Breast epithelium (tissue), 4 donors: ENCODE measurements at regions not wholly inside any gene's neighbourhood (a gene's known extent, or its start where the extent isn't known, plus 50 kb on each side); places are given as distances from the start of the nearest gene placed in this dataset.

Source experiments
- DNase-seq, 2 donors: peaks; one replicate each; pipeline ENCODE4 v3.0.0-alpha.2; 2019; ENCODE audit warnings: low spot score in 2 of 2
- H3K27ac ChIP-seq, 2 donors: fragments of 200-600 bp; sonication (generic) in 1 of 2; one replicate each; pipeline ENCODE4 v1.5.1; 2016 to 2019; ENCODE audit warnings: mild to moderate bottlenecking in 1 of 2
- H3K27me3 ChIP-seq, 2 donors: fragments of 200-600 bp; sonication (generic) in 1 of 2; one replicate each; pipeline versions ENCODE4 v1.5.1 to v1.6.0; 2017 to 2019; ENCODE audit warnings: control low read depth in 1 of 2, mild to moderate bottlenecking in 1 of 2
- H3K36me3 ChIP-seq: fragments of 200-600 bp; one replicate; pipeline ENCODE4 v1.5.1; 2019
- H3K4me1 ChIP-seq, 2 donors: fragments of 200-600 bp; sonication (generic); one replicate each; pipeline ENCODE4 v1.5.1; 2016 to 2019; ENCODE audit warnings: control low read depth in 1 of 2
- H3K4me3 ChIP-seq, 3 donors: fragments of 200-600 bp; sonication (generic); 1 replicate in 2 of 3; 2 replicates in 1 of 3; pipeline ENCODE4 v1.5.1; 2016 to 2019; ENCODE audit warnings: mild to moderate bottlenecking in 3 of 3, moderate library complexity in 2 of 3
- H3K9me3 ChIP-seq, 2 donors: fragments of 200-600 bp; sonication (generic) in 1 of 2; one replicate each; pipeline ENCODE4 v1.5.1; 2016 to 2019; ENCODE audit warnings: control low read depth in 1 of 2
- POLR2A ChIP-seq: fragments of 450-650 bp; IDR thresholded peaks from one replicate; pipeline ENCODE4 v1.6.1; 2016; ENCODE audit warnings: antibody characterized with exemption, mild to moderate bottlenecking, moderate library complexity
- POLR2AphosphoS5 ChIP-seq, 3 donors: sonication (generic); formaldehyde crosslinking; IDR thresholded peaks; one replicate each; pipeline ENCODE4 v1.6.1; 2017; ENCODE audit warnings: antibody characterized with exemption in 3 of 3
- intact Hi-C: fragments of 100-400 bp; cut with DNase I; formaldehyde crosslinking; loops from one replicate; pipeline ENCODE4 v1.15.1; 2023; ENCODE audit warnings: low total_unique reads
- TF ChIP-seq, protein P1 (sequence below), 3 donors: fragments of 450-650 bp; IDR thresholded peaks; one replicate each; pipeline ENCODE4 v1.5.1; 2016 to 2017; ENCODE audit warnings: antibody characterized with exemption in 3 of 3, mild to moderate bottlenecking in 3 of 3, moderate library complexity in 3 of 3

DNA sequence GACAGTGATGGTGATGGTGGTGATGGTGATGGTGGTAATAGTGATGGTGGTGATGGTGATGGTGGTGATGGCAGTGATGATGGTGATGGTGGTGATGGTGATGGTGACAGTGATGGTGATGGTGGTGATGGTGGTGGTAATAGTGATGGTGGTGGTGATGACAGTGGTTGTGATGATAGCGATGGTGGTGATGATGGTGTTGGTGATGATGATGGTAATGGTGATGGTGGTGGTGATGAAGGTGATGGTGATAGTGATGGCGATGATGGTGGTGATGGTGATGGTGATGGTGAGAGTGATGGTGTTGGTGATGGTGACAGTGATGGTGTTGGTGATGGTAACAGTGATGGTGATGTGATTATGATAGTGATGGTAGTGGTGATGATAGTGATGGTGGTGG, 94.3 kb downstream of the ASB1 start:
- Histone ChIP-seq H3K4me3 (no peak overlapping the region), H3K9me3 (peaks cover 12 to 23% of the 10 kb centered on the region in 2 donors), H3K27me3 (no peaks in the 10 kb centered on the region), H3K36me3 (no peaks in the 10 kb centered on the region), H3K27ac (peak overlapping the region in 1 of 2 donors; percentile 7), H3K4me1 (no peaks in the 10 kb centered on the region)
- no peak for DNase-seq
- intact Hi-C loops, result no loop called here
- no peak for TF ChIP-seq POLR2AphosphoS5 (IDR thresholded peaks at IDR 0.05)
- TF ChIP-seq, protein P1, sequence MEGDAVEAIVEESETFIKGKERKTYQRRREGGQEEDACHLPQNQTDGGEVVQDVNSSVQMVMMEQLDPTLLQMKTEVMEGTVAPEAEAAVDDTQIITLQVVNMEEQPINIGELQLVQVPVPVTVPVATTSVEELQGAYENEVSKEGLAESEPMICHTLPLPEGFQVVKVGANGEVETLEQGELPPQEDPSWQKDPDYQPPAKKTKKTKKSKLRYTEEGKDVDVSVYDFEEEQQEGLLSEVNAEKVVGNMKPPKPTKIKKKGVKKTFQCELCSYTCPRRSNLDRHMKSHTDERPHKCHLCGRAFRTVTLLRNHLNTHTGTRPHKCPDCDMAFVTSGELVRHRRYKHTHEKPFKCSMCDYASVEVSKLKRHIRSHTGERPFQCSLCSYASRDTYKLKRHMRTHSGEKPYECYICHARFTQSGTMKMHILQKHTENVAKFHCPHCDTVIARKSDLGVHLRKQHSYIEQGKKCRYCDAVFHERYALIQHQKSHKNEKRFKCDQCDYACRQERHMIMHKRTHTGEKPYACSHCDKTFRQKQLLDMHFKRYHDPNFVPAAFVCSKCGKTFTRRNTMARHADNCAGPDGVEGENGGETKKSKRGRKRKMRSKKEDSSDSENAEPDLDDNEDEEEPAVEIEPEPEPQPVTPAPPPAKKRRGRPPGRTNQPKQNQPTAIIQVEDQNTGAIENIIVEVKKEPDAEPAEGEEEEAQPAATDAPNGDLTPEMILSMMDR (IDR thresholded peaks at IDR 0.05), result no peak
- no peak for TF ChIP-seq POLR2A

DNA sequence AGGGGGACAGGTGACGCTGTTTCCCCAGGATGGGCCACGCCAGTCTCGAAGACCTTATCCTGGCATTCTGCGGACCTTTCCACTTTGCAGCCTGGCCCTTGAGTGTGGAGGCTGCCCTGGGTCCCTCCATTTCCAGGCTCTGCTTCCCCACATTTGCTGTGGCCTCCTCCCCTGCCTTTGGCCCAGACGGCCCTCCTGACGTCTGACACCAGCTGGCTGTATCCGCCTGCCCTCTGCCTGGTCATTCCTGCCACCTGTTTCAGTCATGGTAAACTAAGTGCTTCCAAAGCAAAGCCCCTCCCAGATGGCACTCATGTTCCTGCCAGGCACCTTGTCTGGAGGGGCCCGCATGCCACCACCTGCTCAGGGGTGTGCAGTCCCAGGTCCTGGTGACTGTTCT, 95.1 kb downstream of the ASB1 start:
- H3K27ac ChIP-seq, result no peak overlapping the region
- H3K27me3 ChIP-seq, result no peaks in the 10 kb centered on the region
- no peak for DNase-seq
- TF ChIP-seq POLR2AphosphoS5 (IDR thresholded peaks at IDR 0.05), result no peak
- TF ChIP-seq, protein P1 (IDR thresholded peaks at IDR 0.05), result no peak
- TF ChIP-seq POLR2A, result no peak
- H3K4me1 ChIP-seq, result no peaks in the 10 kb centered on the region
- H3K4me3 ChIP-seq, result no peak overlapping the region
- intact Hi-C loops, result no loop called here
- peaks cover 10 to 14% of the 10 kb centered on the region in 2 donors for H3K9me3 ChIP-seq
- H3K36me3 ChIP-seq, result no peaks in the 10 kb centered on the region

DNA sequence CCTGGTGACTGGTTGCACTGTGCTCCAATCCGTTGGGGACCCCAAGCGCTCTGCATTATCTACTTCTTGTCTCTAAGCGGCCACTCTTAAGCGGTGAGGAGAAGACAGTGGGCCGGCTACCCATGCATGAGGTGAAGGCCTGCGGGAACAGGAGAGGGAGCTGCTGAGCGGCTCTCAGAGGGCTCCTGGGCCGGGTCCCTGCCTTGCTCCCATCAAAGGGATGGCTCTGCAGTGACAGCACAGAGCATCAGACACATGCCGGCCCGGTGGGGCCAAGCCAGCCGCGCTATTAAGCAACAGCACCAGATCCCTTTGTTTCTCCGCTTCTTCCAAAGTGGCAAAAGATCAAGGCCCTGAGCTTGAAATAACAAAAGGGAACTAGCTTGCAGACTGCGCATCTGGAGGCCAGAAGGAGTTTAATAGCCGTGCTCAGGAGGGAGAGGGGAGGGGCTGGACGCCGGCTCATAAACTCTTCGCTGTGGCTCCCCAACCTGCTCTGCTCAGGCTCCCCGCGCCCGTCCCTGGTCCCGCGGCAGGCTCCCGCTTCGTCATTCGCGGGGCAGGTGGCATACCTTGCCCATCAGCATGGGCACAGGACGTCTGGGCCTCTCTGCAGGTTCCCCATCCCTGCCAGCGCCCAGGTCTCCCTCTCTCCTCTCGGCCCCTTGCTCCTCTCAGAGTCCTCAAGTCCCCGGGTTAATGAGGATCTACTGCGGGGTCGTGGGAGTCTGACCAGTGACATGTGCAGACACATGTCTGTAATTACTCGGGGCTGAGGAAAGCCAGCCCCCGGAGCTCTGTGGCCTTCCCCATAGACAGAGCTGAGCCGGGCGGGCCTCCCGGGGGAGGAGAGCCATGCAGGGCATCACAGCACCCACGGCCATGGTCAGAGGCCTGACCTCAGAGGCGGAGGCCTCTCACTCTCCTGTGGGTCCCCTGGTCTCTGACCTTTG, 96.7 kb downstream of the ASB1 start:
- DNase-seq, result peak in 1 of 2 donors; percentile 37
- H3K27me3 ChIP-seq, result no peaks in the 10 kb centered on the region
- TF ChIP-seq POLR2AphosphoS5 (IDR thresholded peaks at IDR 0.05) (peak; percentile 49 to 94 (median 81)), POLR2A (no peak)
- TF ChIP-seq, protein P1 (IDR thresholded peaks at IDR 0.05), result no peak
- H3K4me3 ChIP-seq, result peak overlapping the region in 1 of 3 donors; percentile 26
- H3K27ac ChIP-seq, result peak overlapping the region; percentile 7 to 55
- no peaks in the 10 kb centered on the region for H3K4me1 ChIP-seq
- intact Hi-C loops, result no loop called here
- no peaks in the 10 kb centered on the region for H3K36me3 ChIP-seq
- peaks cover 0 to under 1% of the 10 kb centered on the region in 2 donors for H3K9me3 ChIP-seq

GRCh38 chr2:238524426-238524983, 97.8 kb downstream of the ASB1 start:
- no peak for DNase-seq
- no peak for TF ChIP-seq POLR2A
- TF ChIP-seq POLR2AphosphoS5 (IDR thresholded peaks at IDR 0.05), result no peak
- TF ChIP-seq, protein P1 (IDR thresholded peaks at IDR 0.05), result no peak
- Histone ChIP-seq H3K36me3 (no peaks in the 10 kb centered on the region), H3K27me3 (no peaks in the 10 kb centered on the region), H3K27ac (peak overlapping the region in 1 of 2 donors; percentile 55), H3K9me3 (no peaks in the 10 kb centered on the region), H3K4me1 (no peaks in the 10 kb centered on the region), H3K4me3 (no peak overlapping the region)
- intact Hi-C loops, result no loop called here

DNA sequence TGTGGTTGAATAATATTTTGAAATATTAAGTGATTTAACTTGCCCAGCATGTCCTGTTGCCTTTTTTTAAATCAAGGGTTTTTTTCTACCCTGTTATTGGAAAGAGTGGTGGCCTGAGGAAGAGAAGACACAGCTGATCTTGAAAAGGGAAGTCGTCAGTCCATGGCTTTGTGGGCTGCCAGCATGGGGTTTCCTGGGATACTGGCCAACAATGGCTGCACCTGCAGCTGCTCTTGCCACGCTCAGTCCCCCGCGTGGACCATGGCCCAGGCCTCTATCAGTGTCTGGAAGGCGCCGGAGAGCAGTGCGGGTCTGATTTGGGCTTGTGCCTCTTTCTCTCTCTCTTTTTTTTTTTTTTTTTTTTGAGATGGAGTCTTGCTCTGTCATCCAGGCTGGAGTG, 99.3 kb downstream of the ASB1 start:
- Histone ChIP-seq H3K36me3 (no peaks in the 10 kb centered on the region), H3K27ac (no peak overlapping the region), H3K27me3 (no peaks in the 10 kb centered on the region), H3K4me3 (no peak overlapping the region), H3K4me1 (no peaks in the 10 kb centered on the region), H3K9me3 (peaks cover 3 to 5% of the 10 kb centered on the region in 2 donors)
- intact Hi-C loops, result no loop called here
- no peak for DNase-seq
- TF ChIP-seq POLR2AphosphoS5 (IDR thresholded peaks at IDR 0.05), result no peak
- TF ChIP-seq, protein P1 (IDR thresholded peaks at IDR 0.05), result no peak
- TF ChIP-seq POLR2A, result no peak
